BLaER1 (cell line): ENCODE measurements at regions not wholly inside any gene's neighbourhood (a gene's known extent, or its start where the extent isn't known, plus 50 kb on each side); places are given as distances from the start of the nearest gene placed in this dataset.

Source experiments
- H3K27ac ChIP-seq: shearing (Covaris generic); formaldehyde crosslinking; 2 replicates; pipeline ENCODE4 v1.8.1; 2022
- H3K27me3 ChIP-seq: shearing (Covaris generic); formaldehyde crosslinking; 2 replicates; pipeline ENCODE4 v1.8.1; 2022
- H3K36me3 ChIP-seq: shearing (Covaris generic); formaldehyde crosslinking; 2 replicates; pipeline ENCODE4 v1.8.1; 2022
- H3K4me1 ChIP-seq: shearing (Covaris generic); formaldehyde crosslinking; 2 replicates; pipeline ENCODE4 v1.8.1; 2022
- H3K4me2 ChIP-seq: shearing (Covaris generic); formaldehyde crosslinking; 2 replicates; pipeline ENCODE4 v1.8.1; 2022
- H3K4me3 ChIP-seq: shearing (Covaris generic); formaldehyde crosslinking; 2 replicates; pipeline ENCODE4 v1.8.1; 2022
- H3K9ac ChIP-seq: shearing (Covaris generic); formaldehyde crosslinking; 2 replicates; pipeline ENCODE4 v1.8.1; 2022
- H3K9me3 ChIP-seq: shearing (Covaris generic); formaldehyde crosslinking; 2 replicates; pipeline ENCODE4 v1.8.1; 2022
- H4K20me1 ChIP-seq: shearing (Covaris generic); formaldehyde crosslinking; 2 replicates; pipeline ENCODE4 v1.8.1; 2022
- Cebpa-rat ChIP-seq: shearing (Covaris generic); IDR thresholded peaks from 2 replicates; pipeline ENCODE4 v1.8.1; 2022

DNA sequence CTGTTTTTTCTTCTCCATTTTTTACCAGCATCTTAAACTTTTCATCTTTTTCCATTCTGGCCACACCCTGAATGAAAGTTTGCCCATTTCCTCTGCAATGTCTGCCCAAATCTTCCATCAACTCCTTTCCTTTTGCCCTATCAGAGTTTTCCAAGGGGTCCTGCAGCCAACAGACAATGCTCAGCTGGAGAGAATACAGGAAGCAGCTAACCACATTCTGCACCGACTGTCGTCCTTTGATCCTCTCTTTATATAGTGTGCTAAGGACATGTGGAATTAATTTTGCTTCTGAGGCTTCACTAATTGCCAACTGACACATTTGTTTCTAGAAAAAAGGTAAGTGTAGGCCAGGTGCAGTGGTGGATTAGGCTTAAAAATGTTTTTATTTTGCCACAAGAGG is 50.5 kb upstream of the DLX2 start:
- Histone ChIP-seq H3K27me3 (no peaks in the 10 kb centered on the region), H3K36me3 (no peaks in the 10 kb centered on the region)

DNA sequence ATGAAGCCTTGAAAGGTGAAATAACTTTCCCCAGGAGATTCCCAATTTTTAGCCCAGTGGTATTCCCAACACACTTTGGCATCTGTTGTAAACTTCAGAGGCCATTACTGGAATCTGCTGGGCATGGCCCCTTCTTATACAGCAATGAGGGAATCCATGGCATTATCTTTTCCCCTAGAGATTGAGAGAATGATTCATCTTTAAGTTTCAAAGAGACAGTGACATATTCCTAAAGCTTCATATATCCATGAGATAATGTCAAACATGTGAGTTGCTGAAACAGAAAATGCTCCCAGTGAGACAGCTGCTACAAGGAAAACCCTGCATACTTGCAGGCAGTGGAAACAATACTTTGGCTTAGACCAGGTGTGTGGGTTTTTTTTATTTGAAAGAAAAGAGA is 51.1 kb upstream of the DLX2 start:
- Histone ChIP-seq H3K4me2 (peak overlapping the region; percentile 68), H3K27ac (no peak overlapping the region)

More for the DNA sequence above, 50.5 kb upstream of the DLX2 start:
- Histone ChIP-seq H3K9ac (no peak overlapping the region), H3K9me3 (no peaks in the 10 kb centered on the region), H3K4me1 (peaks cover 11% of the 10 kb centered on the region), H3K4me2 (peak overlapping the region; percentile 68), H4K20me1 (no peaks in the 10 kb centered on the region), H3K4me3 (no peak overlapping the region), H3K27ac (no peak overlapping the region)
- TF ChIP-seq Cebpa-rat: no peak

DNA sequence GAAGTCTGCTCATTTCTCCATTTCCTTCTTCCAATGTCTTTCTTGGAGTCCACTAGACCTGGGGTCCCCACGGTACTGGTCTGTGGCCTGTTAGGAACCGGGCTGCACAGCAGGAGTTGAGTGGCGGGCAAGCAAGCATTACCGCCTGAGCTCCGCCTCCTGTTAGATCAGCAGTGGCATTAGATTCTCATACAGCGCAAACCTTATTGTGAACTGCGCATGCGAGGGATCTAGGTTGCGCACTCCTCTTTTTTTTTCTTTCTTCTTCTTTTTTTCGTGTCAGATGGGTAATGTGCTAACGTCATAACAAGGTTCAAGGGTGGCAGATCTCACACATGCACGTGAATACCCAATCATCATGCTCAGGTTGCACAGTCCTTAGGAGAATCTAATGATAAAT is 53.1 kb upstream of the DLX2 start:
- TF ChIP-seq Cebpa-rat: no peak
- Histone ChIP-seq H3K27ac (no peak overlapping the region), H3K9me3 (peaks cover 2% of the 10 kb centered on the region), H3K9ac (no peak overlapping the region), H3K4me1 (peaks cover 11% of the 10 kb centered on the region), H3K27me3 (no peaks in the 10 kb centered on the region), H3K4me2 (no peak overlapping the region), H3K36me3 (no peaks in the 10 kb centered on the region), H3K4me3 (no peak overlapping the region), H4K20me1 (no peaks in the 10 kb centered on the region)

More for the DNA sequence above, 51.1 kb upstream of the DLX2 start:
- no peaks in the 10 kb centered on the region for H3K36me3 ChIP-seq
- no peaks in the 10 kb centered on the region for H4K20me1 ChIP-seq
- H3K9ac ChIP-seq: no peak overlapping the region
- no peaks in the 10 kb centered on the region for H3K9me3 ChIP-seq
- no peaks in the 10 kb centered on the region for H3K27me3 ChIP-seq
- H3K4me3 ChIP-seq: no peak overlapping the region
- H3K4me1 ChIP-seq: peaks cover 11% of the 10 kb centered on the region
- no peak for TF ChIP-seq Cebpa-rat

DNA sequence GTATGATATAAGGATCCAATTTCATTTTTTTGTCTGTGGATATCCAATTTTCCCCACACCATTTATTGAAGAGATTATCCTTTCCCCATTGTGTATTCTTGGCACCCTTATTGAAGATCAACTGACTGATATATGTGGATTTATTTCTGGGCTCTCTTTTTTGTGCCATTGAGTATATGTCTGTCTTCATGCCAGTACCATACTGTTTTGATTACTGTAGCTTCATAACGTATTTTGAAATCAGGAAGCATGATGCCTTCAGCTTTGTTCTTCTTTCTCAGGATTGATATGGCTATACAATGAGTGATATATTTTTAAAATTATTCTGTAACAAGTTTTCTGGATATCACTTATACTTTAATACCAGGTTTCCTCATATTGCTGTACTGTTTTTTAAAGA is 58.1 kb upstream of the DLX2 start:
- H4K20me1 ChIP-seq: no peaks in the 10 kb centered on the region
- TF ChIP-seq Cebpa-rat: no peak
- no peaks in the 10 kb centered on the region for H3K27me3 ChIP-seq
- H3K27ac ChIP-seq: no peak overlapping the region
- no peaks in the 10 kb centered on the region for H3K36me3 ChIP-seq
- peaks cover 29% of the 10 kb centered on the region for H3K9me3 ChIP-seq
- no peaks in the 10 kb centered on the region for H3K4me1 ChIP-seq
- H3K9ac ChIP-seq: no peak overlapping the region
- no peak overlapping the region for H3K4me2 ChIP-seq
- H3K4me3 ChIP-seq: no peak overlapping the region

DNA sequence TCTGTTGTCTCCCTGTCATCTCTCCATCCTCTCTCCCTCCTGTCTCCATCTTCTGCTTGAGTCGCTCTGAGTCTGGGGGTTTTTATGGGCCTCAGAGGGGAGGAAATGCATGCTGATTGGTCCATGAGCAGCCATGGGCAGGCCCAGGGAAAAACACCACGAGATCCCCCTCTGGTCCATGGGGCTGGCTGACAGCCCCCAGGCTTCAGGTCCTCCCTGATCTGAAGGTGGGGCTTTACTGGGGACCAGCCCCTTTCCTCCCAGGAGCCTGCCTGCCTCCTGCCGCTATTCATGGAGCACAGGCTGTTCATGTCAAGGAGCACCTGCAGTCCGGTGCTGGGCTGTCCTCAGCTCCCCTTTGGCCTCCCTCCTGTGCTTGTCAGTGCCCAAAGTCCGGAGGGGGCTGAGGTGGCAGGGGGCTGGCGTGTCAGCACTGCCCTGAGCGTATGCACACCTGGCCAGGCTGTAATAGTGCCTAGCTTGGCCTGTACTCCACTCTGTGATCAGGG is 59.6 kb upstream of the DLX2 start:
- no peak for TF ChIP-seq Cebpa-rat
- peaks cover 29% of the 10 kb centered on the region for H3K9me3 ChIP-seq
- H4K20me1 ChIP-seq: no peaks in the 10 kb centered on the region
- H3K36me3 ChIP-seq: no peaks in the 10 kb centered on the region
- H3K9ac ChIP-seq: no peak overlapping the region
- H3K27ac ChIP-seq: no peak overlapping the region
- no peak overlapping the region for H3K4me3 ChIP-seq
- no peak overlapping the region for H3K4me2 ChIP-seq
- H3K4me1 ChIP-seq: no peaks in the 10 kb centered on the region
- no peaks in the 10 kb centered on the region for H3K27me3 ChIP-seq

DNA sequence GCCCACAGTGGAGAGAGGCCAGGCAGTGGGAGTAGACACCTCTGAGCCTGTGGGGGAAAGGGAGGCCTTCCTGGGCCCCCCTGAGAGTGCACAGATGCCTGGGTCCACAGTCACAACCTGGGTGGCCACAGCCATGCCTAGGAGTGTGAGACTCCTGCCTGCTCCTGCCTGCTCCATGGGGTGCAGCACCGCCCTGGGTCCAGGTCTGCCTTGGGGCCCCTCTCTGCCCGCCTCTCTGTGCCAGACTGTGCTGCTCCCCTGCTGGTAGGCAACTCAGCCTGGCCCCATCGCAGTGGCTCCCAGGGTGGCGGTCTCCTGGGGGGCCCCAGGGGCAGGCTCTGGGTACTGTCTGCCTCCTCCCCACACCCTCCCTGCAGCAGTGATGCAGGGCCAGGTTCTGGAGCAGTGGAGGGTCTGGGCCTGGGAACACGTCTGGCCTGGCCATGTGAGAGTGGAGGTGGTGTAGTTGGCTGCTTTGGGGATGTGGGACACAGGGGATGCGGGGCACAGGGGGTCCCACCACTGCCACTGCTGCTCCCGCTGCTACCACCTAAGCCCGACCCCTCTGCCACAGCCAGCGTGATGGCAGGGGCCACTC is 60.1 kb upstream of the DLX2 start:
- TF ChIP-seq Cebpa-rat: no peak
- Histone ChIP-seq H3K9ac (no peak overlapping the region), H3K27ac (no peak overlapping the region), H3K27me3 (no peaks in the 10 kb centered on the region), H3K4me2 (no peak overlapping the region), H3K4me3 (no peak overlapping the region), H4K20me1 (no peaks in the 10 kb centered on the region), H3K9me3 (peaks cover 29% of the 10 kb centered on the region), H3K36me3 (no peaks in the 10 kb centered on the region), H3K4me1 (no peaks in the 10 kb centered on the region)

DNA sequence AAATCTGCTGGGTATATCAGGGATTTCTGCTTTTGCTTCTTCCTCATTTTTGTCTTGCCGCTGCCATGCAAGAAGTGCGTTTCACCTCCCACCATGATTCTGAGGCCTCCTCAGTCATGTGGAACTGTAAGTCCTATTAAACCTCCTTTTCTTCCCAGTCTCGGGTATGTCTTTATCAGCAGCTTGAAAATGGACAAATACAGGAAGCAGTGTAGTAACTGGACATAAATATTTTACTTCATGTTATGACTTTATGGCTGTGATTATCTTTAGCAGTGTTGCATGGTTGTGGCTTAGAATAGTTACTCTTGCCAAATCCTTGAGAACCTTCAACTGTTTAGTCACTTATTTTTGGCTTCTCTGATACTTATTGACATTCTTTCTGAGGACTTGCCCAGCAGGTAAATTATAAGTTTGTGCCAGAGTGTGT is 66.2 kb upstream of the DLX2 start:
- H3K4me1 ChIP-seq: 0 out of 2 replicates have a peak, but pooled peaks cover 6% of the 10 kb centered on the region
- no peak for TF ChIP-seq Cebpa-rat
- no peak overlapping the region for H3K4me3 ChIP-seq
- H3K9me3 ChIP-seq: peaks cover 8% of the 10 kb centered on the region
- no peaks in the 10 kb centered on the region for H4K20me1 ChIP-seq
- H3K9ac ChIP-seq: no peak overlapping the region
- no peak overlapping the region for H3K27ac ChIP-seq
- no peak overlapping the region for H3K4me2 ChIP-seq
- H3K27me3 ChIP-seq: peaks cover 24% of the 10 kb centered on the region
- no peaks in the 10 kb centered on the region for H3K36me3 ChIP-seq

DNA sequence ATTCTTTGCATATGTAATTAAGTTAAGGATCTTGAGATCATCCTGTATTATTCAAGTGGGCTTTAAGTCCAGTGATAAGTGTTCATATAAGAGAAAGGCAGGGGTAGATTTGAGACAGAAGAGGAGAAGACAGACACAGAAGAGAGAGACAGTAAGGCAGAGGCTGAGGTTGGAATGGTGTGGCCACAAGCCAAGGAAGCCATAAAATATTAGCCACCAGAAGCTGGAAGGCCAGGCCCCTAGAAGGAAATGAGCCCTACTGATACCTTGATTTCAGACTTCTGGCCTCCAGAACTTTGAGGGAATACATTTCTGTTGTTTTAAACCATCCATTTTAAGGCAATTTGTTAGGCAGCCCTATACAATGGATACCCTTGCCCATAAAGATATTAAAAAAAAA is 66.9 kb upstream of the DLX2 start:
- Histone ChIP-seq H3K9ac (no peak overlapping the region), H3K4me2 (no peak overlapping the region), H3K36me3 (no peaks in the 10 kb centered on the region), H3K27ac (no peak overlapping the region), H3K4me3 (no peak overlapping the region), H3K4me1 (0 out of 2 replicates have a peak, but pooled peaks cover 6% of the 10 kb centered on the region), H3K27me3 (peaks cover 26% of the 10 kb centered on the region), H4K20me1 (no peaks in the 10 kb centered on the region), H3K9me3 (peaks cover 5% of the 10 kb centered on the region)
- TF ChIP-seq Cebpa-rat: no peak

DNA sequence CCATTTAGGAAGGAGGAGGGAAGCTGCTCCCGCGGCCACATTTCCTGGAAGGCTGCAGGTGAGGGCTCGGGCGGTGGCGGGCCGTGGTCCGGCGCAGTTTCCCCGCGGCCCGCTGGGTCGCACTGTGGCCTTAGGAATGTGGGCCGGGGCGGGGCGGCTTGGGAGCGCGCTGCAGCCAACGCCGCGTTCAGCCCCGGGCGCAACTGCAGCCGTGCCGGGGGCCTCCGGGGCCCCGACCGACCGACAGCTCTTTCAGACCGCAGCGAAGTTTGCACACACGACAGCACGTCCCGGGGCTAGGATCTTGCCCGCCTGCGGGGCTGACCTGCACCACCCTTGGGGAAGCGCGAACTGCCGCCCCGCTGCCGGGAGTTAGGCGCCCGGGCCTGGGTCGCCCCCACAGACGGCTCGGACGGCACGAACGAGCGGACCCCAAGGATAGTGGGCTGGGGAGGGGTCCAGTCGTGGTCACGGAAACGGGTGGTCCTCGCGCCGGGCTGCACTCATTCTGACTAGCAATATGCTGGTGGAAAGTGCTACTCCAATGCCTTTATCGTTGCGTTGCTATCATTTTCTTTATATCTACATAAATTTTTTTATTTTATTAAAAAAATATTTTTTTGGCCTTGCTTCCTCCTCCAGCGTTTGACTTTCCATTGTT is 69.9 kb upstream of the DLX2 start:
- H3K4me2 ChIP-seq: peak overlapping the region; percentile 88
- H3K27ac ChIP-seq: no peak overlapping the region

DNA sequence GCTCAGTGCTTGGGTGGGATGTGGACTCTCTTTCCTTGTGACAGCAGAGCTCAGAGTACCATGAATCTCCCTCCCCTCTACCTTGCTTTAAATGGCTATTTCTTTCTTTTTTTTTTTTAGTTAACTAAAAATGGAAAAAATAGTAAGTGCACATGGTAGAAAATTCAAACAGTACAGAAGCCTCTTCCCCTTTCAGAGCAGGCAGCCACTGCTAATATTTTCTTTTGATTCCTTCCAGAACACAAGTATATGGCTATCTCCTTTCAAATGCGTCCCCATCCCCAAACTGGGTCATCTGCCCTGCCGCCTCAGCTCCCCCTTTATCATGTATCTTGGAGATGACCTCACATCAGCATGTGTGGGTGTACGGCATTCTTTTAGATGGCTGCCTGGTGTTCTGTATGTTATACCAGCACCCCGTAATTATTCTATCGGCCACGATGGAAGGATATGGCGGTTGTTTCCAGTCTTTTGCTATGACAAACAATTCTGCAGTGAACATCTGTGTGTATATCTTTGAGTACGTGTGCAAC is 70.5 kb upstream of the DLX2 start:
- Histone ChIP-seq H3K27ac (no peak overlapping the region), H4K20me1 (no peaks in the 10 kb centered on the region), H3K4me2 (peak overlapping the region; percentile 88), H3K4me1 (0 out of 2 replicates have a peak, but pooled peaks cover 6% of the 10 kb centered on the region), H3K4me3 (peak overlapping the region; percentile 64), H3K9me3 (no peaks in the 10 kb centered on the region), H3K36me3 (no peaks in the 10 kb centered on the region), H3K27me3 (peaks cover 26% of the 10 kb centered on the region), H3K9ac (no peak overlapping the region)
- no peak for TF ChIP-seq Cebpa-rat

More for the DNA sequence above, 69.9 kb upstream of the DLX2 start:
- peak overlapping the region; percentile 64 for H3K4me3 ChIP-seq
- peak overlapping the region; percentile 54 for H3K9ac ChIP-seq
- H3K9me3 ChIP-seq: no peaks in the 10 kb centered on the region
- H3K27me3 ChIP-seq: peaks cover 26% of the 10 kb centered on the region
- H3K36me3 ChIP-seq: no peaks in the 10 kb centered on the region
- no peaks in the 10 kb centered on the region for H4K20me1 ChIP-seq
- TF ChIP-seq Cebpa-rat: no peak
- H3K4me1 ChIP-seq: 0 out of 2 replicates have a peak, but pooled peaks cover 6% of the 10 kb centered on the region
